ENCODE measurements at regions not wholly inside any gene's neighbourhood (a gene's known extent, or its start where the extent isn't known, plus 50 kb on each side); places are given as distances from the start of the nearest gene placed in this dataset.
"Not testable (repeated sequence)": the region's sequence is repeated elsewhere in the genome, so short reads cannot be mapped to it uniquely, and the experiment has no call there.

GRCh38 chr3:170695486-170696064, 109.7 kb upstream of the SLC7A14 start:
- intact Hi-C loops (cut with DNase I) = no loop called here
- DNase-seq (ENCODE audit: missing footprints) (no peak), ATAC-seq (no peak)

GRCh38 chr3:170692720-170693119, 106.8 kb upstream of the SLC7A14 start:
- intact Hi-C loops (cut with DNase I) = loop anchor here (5.0 kb wide), 1 partner anchor 120 kb away; no protein-coding TSS in a partner anchor
- ATAC-seq (no peak), DNase-seq (ENCODE audit: missing footprints) (no peak)

- intact Hi-C loops (cut with DNase I) = loop anchor here (1.0 to 5.0 kb wide), 3 partner anchors 122 to 276 kb away; no protein-coding TSS in a partner anchor
- ATAC-seq (no peak), DNase-seq (ENCODE audit: missing footprints) (no peak)
Measured at GRCh38 chr3:170690661-170690981, 104.7 kb upstream of the SLC7A14 start.

GRCh38 chr3:170689893-170690660, 104.2 kb upstream of the SLC7A14 start:
- intact Hi-C loops (cut with DNase I) = loop anchor here (1.0 to 5.0 kb wide), 3 partner anchors 122 to 275 kb away; no protein-coding TSS in a partner anchor
- ATAC-seq (peak; percentile 73), DNase-seq (ENCODE audit: missing footprints) (peak; percentile 74)

GRCh38 chr3:170689296-170689829, 103.5 kb upstream of the SLC7A14 start:
- intact Hi-C loops (cut with DNase I) = no loop called here
- ATAC-seq = no peak

GRCh38 chr3:170688222-170688621, 102.3 kb upstream of the SLC7A14 start:
- DNase-seq (ENCODE audit: missing footprints); ATAC-seq; intact Hi-C loops (cut with DNase I): not testable (repeated sequence)

More at GRCh38 chr3:170689296-170689829, 103.5 kb upstream of the SLC7A14 start:
- DNase-seq (ENCODE audit: missing footprints) = no peak

GRCh38 chr3:170680593-170680992, 94.7 kb upstream of the SLC7A14 start:
- intact Hi-C loops (cut with DNase I) = no loop called here
- ATAC-seq (no peak), DNase-seq (ENCODE audit: missing footprints) (no peak)

- no peak for DNase-seq (ENCODE audit: missing footprints)
- no peak for ATAC-seq
- intact Hi-C loops (cut with DNase I) = no loop called here
Measured at GRCh38 chr3:170679190-170679589, 93.3 kb upstream of the SLC7A14 start.

GRCh38 chr3:170670504-170670903, 84.6 kb upstream of the SLC7A14 start:
- intact Hi-C loops (cut with DNase I) = no loop called here
- DNase-seq (ENCODE audit: missing footprints) (no peak), ATAC-seq (no peak)

- DNase-seq (ENCODE audit: missing footprints); ATAC-seq; intact Hi-C loops (cut with DNase I): not testable (repeated sequence)
Measured at GRCh38 chr3:170662986-170663385, 77.1 kb upstream of the SLC7A14 start.

GRCh38 chr3:170660139-170660538, 74.3 kb upstream of the SLC7A14 start:
- DNase-seq (ENCODE audit: missing footprints) (no peak), ATAC-seq (no peak)
- intact Hi-C loops (cut with DNase I) = no loop called here

- ATAC-seq (no peak), DNase-seq (ENCODE audit: missing footprints) (no peak)
- intact Hi-C loops (cut with DNase I) = no loop called here
Measured at GRCh38 chr3:170657312-170657711, 71.4 kb upstream of the SLC7A14 start.

GRCh38 chr3:170656284-170656683, 70.4 kb upstream of the SLC7A14 start:
- DNase-seq (ENCODE audit: missing footprints) (no peak), ATAC-seq (no peak)
- intact Hi-C loops (cut with DNase I) = no loop called here

- ATAC-seq (no peak), DNase-seq (ENCODE audit: missing footprints) (peak; percentile 56)
- intact Hi-C loops (cut with DNase I) = no loop called here
Measured at GRCh38 chr3:170653801-170654200, 67.9 kb upstream of the SLC7A14 start.

- intact Hi-C loops (cut with DNase I) = no loop called here
- ATAC-seq = no peak
- DNase-seq (ENCODE audit: missing footprints) = no peak
Measured at GRCh38 chr3:170651260-170651845, 65.5 kb upstream of the SLC7A14 start.

- intact Hi-C loops (cut with DNase I); DNase-seq (ENCODE audit: missing footprints); ATAC-seq: not testable (repeated sequence)
Measured at GRCh38 chr3:170650557-170650956, 64.7 kb upstream of the SLC7A14 start.

- intact Hi-C loops (cut with DNase I) = no loop called here
- ATAC-seq (no peak), DNase-seq (ENCODE audit: missing footprints) (no peak)
Measured at GRCh38 chr3:170644711-170645110, 58.8 kb upstream of the SLC7A14 start.

GRCh38 chr3:170643831-170644230, 58.0 kb upstream of the SLC7A14 start:
- no peak for DNase-seq (ENCODE audit: missing footprints)
- ATAC-seq = peak; percentile 15
- intact Hi-C loops (cut with DNase I) = no loop called here

- intact Hi-C loops (cut with DNase I) = no loop called here
- no peak for DNase-seq (ENCODE audit: missing footprints)
- peak; percentile 98 for ATAC-seq
Measured at GRCh38 chr3:170642882-170643601, 57.2 kb upstream of the SLC7A14 start.
